Lower leg skin (tissue), 4 donors: ENCODE measurements at regions not wholly inside any gene's neighbourhood (a gene's known extent, or its start where the extent isn't known, plus 50 kb on each side); places are given as distances from the start of the nearest gene placed in this dataset.
"Not testable (repeated sequence)": the region's sequence is repeated elsewhere in the genome, so short reads cannot be mapped to it uniquely, and the experiment has no call there.

Experiments
- DNase-seq, 2 donors: peaks; one replicate each; pipeline ENCODE4 v3.0.0-alpha.2; 2019; ENCODE audit warnings: low spot score in 2 of 2
- H3K4me3 ChIP-seq: fragments of 200-600 bp; sonication (generic); 2 replicates; pipeline ENCODE4 v1.5.1; 2017; ENCODE audit warnings: mild to moderate bottlenecking, low read depth; ENCODE audit not compliant: poor library complexity, severe bottlenecking
- CTCF ChIP-seq, 3 donors: fragments of 450-650 bp; IDR thresholded peaks; one replicate each; pipeline ENCODE4 v1.5.1; 2016; ENCODE audit warnings: antibody characterized with exemption in 3 of 3, mild to moderate bottlenecking in 3 of 3, moderate library complexity in 2 of 3
- POLR2A ChIP-seq, 2 donors: fragments of 450-650 bp; IDR thresholded peaks; one replicate each; pipeline ENCODE4 v1.6.1; 2016 to 2017; ENCODE audit warnings: antibody characterized with exemption in 2 of 2, mild to moderate bottlenecking in 1 of 2, moderate library complexity in 1 of 2
- WGBS, 2 donors: methylation state at CpG; one replicate each; pipeline ENCODE4 v1.1.5; 2018; 5-methylcytosine and 5-hydroxymethylcytosine counted together
- intact Hi-C: fragments of 100-400 bp; cut with DNase I; formaldehyde crosslinking; loops from one replicate; pipeline ENCODE4 v1.15.0; 2023; ENCODE audit warnings: low total_unique reads

DNA sequence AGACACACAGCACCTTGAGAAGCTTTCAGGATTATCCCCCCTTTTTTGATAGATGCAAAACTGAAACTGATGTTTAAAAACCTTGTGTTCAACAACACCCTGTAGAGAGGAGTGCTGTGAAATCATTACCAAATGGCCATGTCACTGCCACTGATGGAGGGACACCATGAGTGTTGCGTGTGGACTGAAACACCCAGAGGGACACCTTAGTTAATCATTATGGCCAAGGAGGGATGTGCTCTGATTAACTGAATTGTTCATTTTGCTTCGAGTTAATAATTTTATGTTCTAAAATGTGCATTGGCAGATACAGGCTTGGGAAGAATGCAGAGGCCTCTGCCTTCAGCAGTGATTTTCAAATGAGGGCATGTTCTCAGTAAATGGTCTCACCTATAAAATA, 226.0 kb downstream of the KLF6 start:
- 82 to 85% methylated on average over 2 of the region's 2 CpGs for WGBS, 2 donors
- TF ChIP-seq POLR2A (IDR thresholded peaks at IDR 0.05) = no peak
- TF ChIP-seq CTCF (IDR thresholded peaks at IDR 0.05) = no peak
- DNase-seq = no peak
- no peak overlapping the region for H3K4me3 ChIP-seq
- intact Hi-C loops = no loop called here

DNA sequence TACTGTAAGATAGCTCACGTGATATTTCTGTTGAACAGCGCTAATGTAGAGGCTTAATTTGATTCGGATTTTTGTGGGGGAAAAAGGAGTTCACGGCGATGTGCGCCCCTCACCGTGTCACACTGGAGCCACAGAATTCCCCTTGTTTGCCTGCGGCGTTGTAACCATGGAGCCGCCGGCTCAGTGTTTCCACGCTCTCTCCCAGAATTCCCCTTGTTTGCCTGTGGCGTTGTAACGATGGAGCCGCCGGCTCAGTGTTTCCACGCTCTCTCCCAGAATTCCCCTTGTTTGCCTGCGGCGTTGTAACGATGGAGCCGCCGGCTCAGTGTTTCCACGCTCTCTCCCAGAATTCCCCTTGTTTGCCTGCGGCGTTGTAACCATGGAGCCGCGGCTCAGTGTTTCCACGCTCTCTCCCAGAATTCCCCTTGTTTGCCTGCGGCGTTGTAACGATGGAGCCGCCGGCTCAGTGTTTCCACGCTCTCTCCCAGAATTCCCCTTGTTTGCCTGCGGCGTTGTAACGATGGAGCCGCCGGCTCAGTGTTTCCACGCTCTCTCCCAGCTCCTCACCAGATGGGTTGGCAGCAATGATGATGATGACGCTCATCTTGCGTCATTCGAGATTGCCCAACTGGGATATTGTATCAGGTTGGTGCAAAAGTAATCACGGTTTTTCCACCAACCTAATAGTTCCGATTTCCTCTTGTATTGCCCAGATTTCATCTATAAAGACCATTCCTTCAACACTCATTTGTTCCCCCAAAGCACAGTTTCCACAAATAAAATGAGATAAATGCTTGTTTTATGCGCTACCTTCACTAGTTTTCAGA, 228.6 kb downstream of the KLF6 start:
- DNase-seq, intact Hi-C loops, H3K4me3 ChIP-seq: not testable (repeated sequence)
- 82 to 93% methylated on average over 46 of the region's 46 CpGs for WGBS, 2 donors

- 60 to 68% methylated on average over 10 of the region's 10 CpGs for WGBS, 2 donors
- no peak for DNase-seq
- intact Hi-C loops = no loop called here
- no peak overlapping the region for H3K4me3 ChIP-seq
- TF ChIP-seq POLR2A (IDR thresholded peaks at IDR 0.05) (no peak), CTCF (IDR thresholded peaks at IDR 0.05) (no peak)
Observed at GRCh38 chr10:3554121-3554522, 230.9 kb downstream of the KLF6 start.

GRCh38 chr10:3552281-3552680, 232.7 kb downstream of the KLF6 start:
- no peak for TF ChIP-seq CTCF (IDR thresholded peaks at IDR 0.05)
- TF ChIP-seq POLR2A (IDR thresholded peaks at IDR 0.05) = no peak
- no peak overlapping the region for H3K4me3 ChIP-seq

DNA sequence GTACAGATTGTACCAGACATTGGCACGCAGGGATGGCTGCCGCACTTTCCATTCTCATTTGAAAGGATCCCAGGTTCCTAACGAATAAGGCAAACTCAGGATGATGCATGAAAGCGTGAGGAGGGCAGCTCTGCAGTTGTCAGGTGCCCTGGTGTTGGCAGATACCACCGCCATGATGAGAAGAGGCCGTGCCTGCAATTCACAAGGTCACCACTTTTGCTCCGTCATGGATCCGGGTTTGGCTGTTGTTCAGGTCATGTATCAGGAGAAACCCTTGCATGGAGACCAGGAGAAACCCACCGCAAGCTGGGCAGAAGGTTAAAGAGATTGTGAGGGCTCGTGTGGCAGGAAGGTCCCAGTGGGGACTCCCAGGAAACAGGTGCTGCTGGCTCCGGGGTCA, 233.2 kb downstream of the KLF6 start:
- WGBS, 2 donors = 89 to 90% methylated on average over 11 of the region's 11 CpGs
- H3K4me3 ChIP-seq = no peak overlapping the region
- DNase-seq = no peak
- intact Hi-C loops = no loop called here
- TF ChIP-seq POLR2A (IDR thresholded peaks at IDR 0.05) (no peak), CTCF (IDR thresholded peaks at IDR 0.05) (no peak)

More at GRCh38 chr10:3552281-3552680, 232.7 kb downstream of the KLF6 start:
- intact Hi-C loops = no loop called here
- DNase-seq = no peak
- WGBS, 2 donors = 77 to 92% methylated on average over 9 of the region's 9 CpGs

- DNase-seq = no peak
- WGBS, 2 donors = 74 to 79% methylated on average over 4 of the region's 4 CpGs
- intact Hi-C loops = no loop called here
- TF ChIP-seq CTCF (IDR thresholded peaks at IDR 0.05) (no peak), POLR2A (IDR thresholded peaks at IDR 0.05) (no peak)
- H3K4me3 ChIP-seq = no peak overlapping the region
Observed at GRCh38 chr10:3549118-3549517, 235.9 kb downstream of the KLF6 start.
